Peyer's patch (tissue), 4 donors: ENCODE measurements at regions not wholly inside any gene's neighbourhood (a gene's known extent, or its start where the extent isn't known, plus 50 kb on each side); places are given as distances from the start of the nearest gene placed in this dataset.

Experiments used
- DNase-seq, 3 donors: peaks; one replicate each; pipeline ENCODE4 v3.0.0-alpha.2; 2017 to 2019
- H3K27ac ChIP-seq, 4 donors: fragments of 200-600 bp; sonication (generic); one replicate each; pipeline ENCODE4 v1.5.1; 2016 to 2019
- H3K27me3 ChIP-seq, 2 donors: fragments of 200-600 bp; sonication (generic); one replicate each; pipeline ENCODE4 v1.5.1; 2019
- H3K36me3 ChIP-seq, 3 donors: fragments of 200-600 bp; sonication (generic); one replicate each; pipeline ENCODE4 v1.5.1; 2016 to 2019
- H3K4me1 ChIP-seq, 4 donors: fragments of 200-600 bp; sonication (generic); one replicate each; pipeline ENCODE4 v1.5.1; 2016 to 2019
- H3K4me3 ChIP-seq, 4 donors: fragments of 200-600 bp; sonication (generic); 1 replicate in 3 of 4; 2 replicates in 1 of 4; pipeline ENCODE4 v1.5.1; 2016 to 2019; ENCODE audit warnings: mild to moderate bottlenecking in 1 of 4
- H3K9me3 ChIP-seq, 4 donors: fragments of 200-600 bp; sonication (generic); one replicate each; pipeline ENCODE4 v1.5.1; 2016 to 2019; ENCODE audit warnings: mild to moderate bottlenecking in 1 of 4
- CTCF ChIP-seq, 6 experiments: fragments of 450-650 bp in 4 of 6; fragments of 200-600 bp in 2 of 6; sonication (generic) in 1 of 6; IDR thresholded peaks; one replicate each; pipeline ENCODE4 v1.5.1; 2017 to 2019; ENCODE audit warnings: antibody characterized with exemption in 6 of 6, mild to moderate bottlenecking in 3 of 6, moderate library complexity in 1 of 6
- POLR2A ChIP-seq, 2 donors: fragments of 450-650 bp; IDR thresholded peaks; one replicate each; pipeline ENCODE4 v1.5.1; 2017; ENCODE audit warnings: antibody characterized with exemption in 2 of 2, mild to moderate bottlenecking in 2 of 2, moderate library complexity in 2 of 2

DNA sequence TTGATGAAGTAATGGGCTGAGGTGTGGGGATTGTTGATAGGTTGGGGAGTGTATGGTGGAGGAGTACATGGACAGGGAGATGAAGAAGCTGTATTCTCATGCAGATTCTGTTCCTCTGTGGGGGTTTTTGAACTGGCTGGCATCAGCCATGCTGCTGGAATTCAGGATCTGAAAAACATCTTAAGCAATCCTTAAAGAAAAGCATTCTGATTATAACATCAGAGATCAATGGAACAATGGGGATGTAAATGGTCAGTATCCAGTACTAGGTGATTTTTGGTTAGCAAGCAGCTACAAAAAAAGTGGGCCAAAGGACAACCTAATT lies 247.5 kb upstream of the GALNT17 start:
- no peak overlapping the region for H3K4me3 ChIP-seq

DNA sequence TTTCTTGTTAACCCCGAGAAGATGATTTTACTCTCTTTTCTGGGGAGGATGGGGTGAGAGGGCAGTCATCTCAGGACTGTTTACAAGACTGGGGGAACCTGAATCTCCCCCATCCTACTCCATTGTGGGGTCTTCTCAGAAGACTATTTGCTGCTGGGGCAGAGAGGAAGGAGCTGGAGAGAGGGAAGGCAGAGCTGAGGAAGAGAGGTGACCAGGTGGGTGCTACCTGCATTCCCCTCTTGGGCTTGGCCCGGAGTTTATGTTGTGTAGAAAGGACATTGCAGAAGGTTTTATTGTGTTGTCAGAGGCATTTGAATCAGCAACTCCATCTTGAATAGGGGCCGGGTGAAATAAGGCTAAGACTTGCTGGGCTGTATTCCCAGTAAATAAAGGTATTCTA lies 247.1 kb upstream of the GALNT17 start:
- DNase-seq: no peak

More for the DNA sequence above, 247.5 kb upstream of the GALNT17 start:
- Histone ChIP-seq H3K27me3 (no peaks in the 10 kb centered on the region), H3K27ac (no peak overlapping the region), H3K36me3 (no peaks in the 10 kb centered on the region), H3K4me1 (no peaks in the 10 kb centered on the region), H3K9me3 (no peaks in the 10 kb centered on the region)
- no peak for TF ChIP-seq CTCF (IDR thresholded peaks at IDR 0.05)
- no peak for TF ChIP-seq POLR2A (IDR thresholded peaks at IDR 0.05)
- DNase-seq: no peak

DNA sequence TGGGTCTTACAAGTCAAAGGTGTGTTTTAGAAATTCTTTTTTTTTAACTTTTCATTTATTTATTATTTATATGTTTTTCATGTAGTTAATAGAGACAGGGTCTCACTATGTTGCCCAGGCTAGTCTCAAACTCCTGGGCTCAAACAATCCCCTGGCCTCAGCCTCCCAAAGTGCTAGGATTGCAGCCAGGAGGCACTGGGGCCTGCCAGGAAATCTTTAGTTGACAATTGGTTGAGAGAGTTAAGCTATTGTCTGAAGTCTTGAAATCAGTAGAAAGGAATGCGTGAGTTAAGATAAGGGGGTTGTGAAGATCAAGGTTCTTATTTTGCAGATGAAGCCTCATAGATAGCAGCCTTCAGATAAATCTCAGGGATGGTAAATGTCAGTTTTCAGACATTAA lies 245.4 kb upstream of the GALNT17 start:
- TF ChIP-seq POLR2A (IDR thresholded peaks at IDR 0.05): no peak
- TF ChIP-seq CTCF (IDR thresholded peaks at IDR 0.05): no peak
- Histone ChIP-seq H3K36me3 (no peaks in the 10 kb centered on the region), H3K4me1 (no peaks in the 10 kb centered on the region), H3K27me3 (no peaks in the 10 kb centered on the region), H3K9me3 (no peaks in the 10 kb centered on the region), H3K4me3 (no peak overlapping the region), H3K27ac (no peak overlapping the region)
- no peak for DNase-seq

More for the DNA sequence above, 247.1 kb upstream of the GALNT17 start:
- no peak for TF ChIP-seq CTCF (IDR thresholded peaks at IDR 0.05)
- TF ChIP-seq POLR2A (IDR thresholded peaks at IDR 0.05): no peak
- H3K27me3 ChIP-seq: no peaks in the 10 kb centered on the region
- no peaks in the 10 kb centered on the region for H3K36me3 ChIP-seq
- H3K4me1 ChIP-seq: no peaks in the 10 kb centered on the region
- no peaks in the 10 kb centered on the region for H3K9me3 ChIP-seq
- H3K27ac ChIP-seq: no peak overlapping the region
- no peak overlapping the region for H3K4me3 ChIP-seq

DNA sequence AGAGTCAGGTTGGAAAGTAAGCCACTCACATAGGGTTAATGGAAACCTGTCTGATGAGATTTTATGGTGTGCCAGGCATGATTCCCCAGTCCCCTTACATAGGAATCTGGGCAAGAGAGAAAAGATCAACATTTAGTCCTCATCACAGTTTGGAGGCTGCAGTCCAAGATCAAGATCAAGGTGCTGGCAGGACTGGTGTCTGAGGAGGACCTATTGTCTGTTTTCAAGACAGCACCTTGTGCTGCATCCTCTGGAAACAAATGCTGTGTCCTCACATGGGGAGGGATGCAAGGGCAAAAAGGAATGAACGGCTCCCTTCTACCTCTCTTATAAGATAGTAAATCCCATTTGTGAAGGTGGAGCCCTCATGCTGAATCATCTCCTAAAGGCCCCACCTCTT lies 244.8 kb upstream of the GALNT17 start:
- no peak for TF ChIP-seq POLR2A (IDR thresholded peaks at IDR 0.05)
- TF ChIP-seq CTCF (IDR thresholded peaks at IDR 0.05): no peak
- Histone ChIP-seq H3K4me1 (no peaks in the 10 kb centered on the region), H3K4me3 (no peak overlapping the region), H3K27me3 (no peaks in the 10 kb centered on the region), H3K27ac (no peak overlapping the region), H3K9me3 (no peaks in the 10 kb centered on the region), H3K36me3 (no peaks in the 10 kb centered on the region)
- no peak for DNase-seq

DNA sequence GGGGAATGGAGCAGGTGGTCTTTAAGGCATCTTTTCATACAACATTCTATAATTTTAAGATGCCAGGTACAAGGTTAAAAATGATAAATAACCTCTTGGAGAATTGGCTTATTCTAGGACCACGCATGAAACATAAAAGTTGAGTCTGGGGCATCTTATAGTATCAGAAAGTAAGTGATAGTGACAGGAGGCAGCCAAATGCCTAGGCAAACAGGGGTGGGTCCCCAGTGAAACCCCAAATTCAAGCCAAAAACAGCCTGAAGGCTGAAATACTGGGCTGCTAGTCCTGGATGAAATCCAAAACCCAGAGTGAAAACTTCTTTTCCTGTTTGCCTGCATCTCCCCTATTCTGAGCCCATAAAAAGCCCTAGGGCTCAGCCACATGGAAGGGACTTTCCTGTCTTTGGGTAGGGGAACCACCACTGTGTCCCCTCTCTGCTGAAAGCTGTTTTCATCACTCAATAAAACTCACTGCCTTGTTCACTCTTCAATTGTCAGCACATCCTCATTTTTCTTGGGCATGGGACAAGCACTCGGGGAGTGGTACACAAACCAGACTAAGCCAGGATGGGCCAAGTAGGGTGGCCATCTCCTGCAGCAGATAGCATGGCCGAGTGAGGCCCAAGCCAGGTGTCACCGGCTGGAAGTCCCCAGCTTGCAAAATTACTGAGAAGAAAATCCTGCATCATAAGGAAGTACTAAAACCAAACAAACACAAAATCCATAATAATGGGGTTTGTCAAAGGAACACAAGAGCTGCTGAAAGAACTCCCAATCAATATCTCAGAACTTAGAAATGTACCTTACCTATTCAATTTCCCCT lies 241.6 kb upstream of the GALNT17 start:
- H3K36me3 ChIP-seq: no peaks in the 10 kb centered on the region
- H3K4me3 ChIP-seq: no peak overlapping the region
- H3K27me3 ChIP-seq: no peaks in the 10 kb centered on the region
- no peak for DNase-seq
- H3K27ac ChIP-seq: no peak overlapping the region
- H3K9me3 ChIP-seq: no peaks in the 10 kb centered on the region
- H3K4me1 ChIP-seq: no peaks in the 10 kb centered on the region
- no peak for TF ChIP-seq CTCF (IDR thresholded peaks at IDR 0.05)
- no peak for TF ChIP-seq POLR2A (IDR thresholded peaks at IDR 0.05)
